Colonic mucosa (tissue), 4 donors: ENCODE measurements at regions not wholly inside any gene's neighbourhood (a gene's known extent, or its start where the extent isn't known, plus 50 kb on each side); places are given as distances from the start of the nearest gene placed in this dataset.

Experiments
- DNase-seq: peaks from one replicate; pipeline ENCODE4 v3.0.0-alpha.2; 2020
- H3K27ac ChIP-seq: fragments of 200-600 bp; one replicate; pipeline ENCODE4 v1.8.0; 2021
- H3K27me3 ChIP-seq: fragments of 200-600 bp; one replicate; pipeline ENCODE4 v1.8.0; 2021
- H3K36me3 ChIP-seq: fragments of 200-600 bp; one replicate; pipeline ENCODE4 v1.8.0; 2021
- H3K4me1 ChIP-seq: fragments of 200-600 bp; one replicate; pipeline ENCODE4 v1.8.0; 2021; ENCODE audit warnings: mild to moderate bottlenecking
- H3K4me3 ChIP-seq: fragments of 200-600 bp; one replicate; pipeline ENCODE4 v1.8.0; 2021
- H3K9ac ChIP-seq, 2 donors: one replicate each; pipeline ENCODE4 v1.7.0; 2013; ENCODE audit warnings: control low read depth in 2 of 2, low read depth in 2 of 2, low read length in 2 of 2
- H3K9me3 ChIP-seq: fragments of 200-600 bp; one replicate; pipeline ENCODE4 v1.8.0; 2021
- intact Hi-C: fragments of 100-400 bp; cut with DNase I; formaldehyde crosslinking; loops from one replicate; pipeline ENCODE4 v1.14.1; 2022
- TF ChIP-seq, protein P1 (sequence below): fragments of 200-600 bp; IDR thresholded peaks from one replicate; pipeline ENCODE4 v1.8.0; 2022; ENCODE audit warnings: antibody characterized with exemption, mild to moderate bottlenecking
- donor health status: healthy.
- donor health status: DM: no; HTN: no; CAD: no.
- donor health status: DM: no; HTN: no; CAD: no.

GRCh38 chr3:36146404-36146803 is 233.9 kb upstream of the STAC start:
- no peak overlapping the region for H3K9ac ChIP-seq

GRCh38 chr3:36147934-36148558 is 232.3 kb upstream of the STAC start:
- no peaks in the 10 kb centered on the region for H3K9me3 ChIP-seq
- H3K4me3 ChIP-seq, result no peak overlapping the region
- no peak for DNase-seq
- no peaks in the 10 kb centered on the region for H3K27me3 ChIP-seq
- no peaks in the 10 kb centered on the region for H3K36me3 ChIP-seq
- TF ChIP-seq, protein P1, sequence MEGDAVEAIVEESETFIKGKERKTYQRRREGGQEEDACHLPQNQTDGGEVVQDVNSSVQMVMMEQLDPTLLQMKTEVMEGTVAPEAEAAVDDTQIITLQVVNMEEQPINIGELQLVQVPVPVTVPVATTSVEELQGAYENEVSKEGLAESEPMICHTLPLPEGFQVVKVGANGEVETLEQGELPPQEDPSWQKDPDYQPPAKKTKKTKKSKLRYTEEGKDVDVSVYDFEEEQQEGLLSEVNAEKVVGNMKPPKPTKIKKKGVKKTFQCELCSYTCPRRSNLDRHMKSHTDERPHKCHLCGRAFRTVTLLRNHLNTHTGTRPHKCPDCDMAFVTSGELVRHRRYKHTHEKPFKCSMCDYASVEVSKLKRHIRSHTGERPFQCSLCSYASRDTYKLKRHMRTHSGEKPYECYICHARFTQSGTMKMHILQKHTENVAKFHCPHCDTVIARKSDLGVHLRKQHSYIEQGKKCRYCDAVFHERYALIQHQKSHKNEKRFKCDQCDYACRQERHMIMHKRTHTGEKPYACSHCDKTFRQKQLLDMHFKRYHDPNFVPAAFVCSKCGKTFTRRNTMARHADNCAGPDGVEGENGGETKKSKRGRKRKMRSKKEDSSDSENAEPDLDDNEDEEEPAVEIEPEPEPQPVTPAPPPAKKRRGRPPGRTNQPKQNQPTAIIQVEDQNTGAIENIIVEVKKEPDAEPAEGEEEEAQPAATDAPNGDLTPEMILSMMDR, result no peak
- intact Hi-C loops, result no loop called here
- no peaks in the 10 kb centered on the region for H3K4me1 ChIP-seq
- H3K27ac ChIP-seq, result no peak overlapping the region
- H3K9ac ChIP-seq, result no peak overlapping the region

More at GRCh38 chr3:36146404-36146803, 233.9 kb upstream of the STAC start:
- Histone ChIP-seq H3K4me3 (no peak overlapping the region), H3K4me1 (no peaks in the 10 kb centered on the region), H3K36me3 (no peaks in the 10 kb centered on the region), H3K27me3 (no peaks in the 10 kb centered on the region), H3K9me3 (no peaks in the 10 kb centered on the region), H3K27ac (no peak overlapping the region)
- no peak for DNase-seq
- intact Hi-C loops, result no loop called here
- TF ChIP-seq, protein P1, result no peak

DNA sequence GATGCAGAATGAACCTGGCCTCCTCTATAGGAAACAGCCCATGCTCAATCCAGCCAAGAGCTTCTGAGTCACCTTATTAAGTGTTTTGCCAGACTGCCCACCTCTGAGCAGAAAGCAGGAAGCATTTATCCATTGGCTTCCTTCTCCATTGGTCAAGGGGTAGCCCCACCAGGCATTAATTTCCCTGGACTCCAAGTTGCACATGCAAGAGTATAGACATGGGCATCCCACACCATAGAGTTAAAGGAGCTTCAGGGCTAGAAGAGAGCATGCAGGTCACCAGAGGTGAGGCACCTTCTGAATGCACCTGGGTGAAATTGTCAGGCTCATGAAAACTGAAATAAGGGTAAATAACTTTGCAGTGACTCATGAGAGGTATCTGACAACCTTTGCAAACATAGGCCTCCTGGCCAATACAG is 230.8 kb upstream of the STAC start:
- Histone ChIP-seq H3K27me3 (no peaks in the 10 kb centered on the region), H3K9me3 (no peaks in the 10 kb centered on the region), H3K36me3 (no peaks in the 10 kb centered on the region), H3K9ac (no peak overlapping the region), H3K4me1 (no peaks in the 10 kb centered on the region), H3K4me3 (no peak overlapping the region), H3K27ac (no peak overlapping the region)
- TF ChIP-seq, protein P1, result no peak
- intact Hi-C loops, result no loop called here
- DNase-seq, result no peak

DNA sequence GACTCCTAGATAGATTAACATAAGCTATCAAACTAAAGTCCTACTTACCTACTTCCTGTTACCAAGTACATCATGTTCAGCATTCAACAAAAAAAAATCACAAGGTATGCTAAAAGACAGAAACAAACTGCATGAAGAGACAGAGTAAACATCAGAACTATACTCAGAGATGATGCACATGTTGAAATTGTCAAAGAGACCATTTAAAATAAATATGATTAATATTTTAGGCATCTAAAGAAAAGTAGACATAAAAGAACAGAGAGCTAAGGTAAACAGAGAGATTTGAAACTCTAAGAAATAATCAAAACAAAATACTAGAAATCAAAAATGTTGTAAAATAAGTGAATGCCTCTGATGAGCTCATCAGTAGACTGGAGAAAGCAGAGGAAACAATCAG is 224.8 kb upstream of the STAC start:
- Histone ChIP-seq H3K9ac (no peak overlapping the region), H3K27ac (no peak overlapping the region), H3K4me1 (no peaks in the 10 kb centered on the region), H3K27me3 (no peaks in the 10 kb centered on the region), H3K36me3 (no peaks in the 10 kb centered on the region), H3K4me3 (no peak overlapping the region), H3K9me3 (no peaks in the 10 kb centered on the region)
- TF ChIP-seq, protein P1, result no peak
- DNase-seq, result no peak
- intact Hi-C loops, result no loop called here

- Histone ChIP-seq H3K9me3 (no peaks in the 10 kb centered on the region), H3K9ac (no peak overlapping the region), H3K4me1 (no peaks in the 10 kb centered on the region), H3K36me3 (no peaks in the 10 kb centered on the region), H3K27ac (no peak overlapping the region), H3K27me3 (no peaks in the 10 kb centered on the region), H3K4me3 (no peak overlapping the region)
- DNase-seq, result no peak
- TF ChIP-seq, protein P1, result no peak
- intact Hi-C loops, result no loop called here
These were observed 215.9 kb upstream of the STAC start for GRCh38 chr3:36164400-36164799.
